Activated CD8-positive, alpha-beta T cell treated with anti-CD3 and anti-CD28 coated beads for 36 hours (primary cell): ENCODE measurements at regions not wholly inside any gene's neighbourhood (a gene's known extent, or its start where the extent isn't known, plus 50 kb on each side); places are given as distances from the start of the nearest gene placed in this dataset.

Experiments used
- ATAC-seq: fragments of 200-7000 bp; cut with Tn5 transposase; one replicate; pipeline ENCODE4 v1.10.0; 2021; ENCODE audit warnings: mild to moderate bottlenecking, moderate library complexity
- CTCF ChIA-PET: fragments of 350-600 bp; sonication (Branson Sonifier 250); formaldehyde crosslinking; loops from one replicate; lab custom pipeline; 2021; ENCODE audit warnings: antibody characterized with exemption; lab: Charles Lee
- POLR2A ChIA-PET: fragments of 350-600 bp; sonication (Branson Sonifier 250); formaldehyde crosslinking; loops from one replicate; lab custom pipeline; 2021; ENCODE audit warnings: antibody characterized with exemption; lab: Charles Lee
- DNase-seq: peaks from one replicate; pipeline ENCODE4 v3.0.0-alpha.2; 2020
- H3K27ac Mint-ChIP-seq: one replicate; pipeline ENCODE4 v1.8.0; 2021; ENCODE audit warnings: mild to moderate bottlenecking, mixed read lengths
- H3K27me3 Mint-ChIP-seq: one replicate; pipeline ENCODE4 v1.8.0; 2021; ENCODE audit warnings: mixed read lengths
- H3K36me3 Mint-ChIP-seq: one replicate; pipeline ENCODE4 v1.8.0; 2021; ENCODE audit warnings: low read depth, mixed read lengths
- H3K4me1 Mint-ChIP-seq: one replicate; pipeline ENCODE4 v1.8.0; 2021; ENCODE audit warnings: low read depth, mixed read lengths
- H3K4me3 Mint-ChIP-seq: one replicate; pipeline ENCODE4 v1.8.0; 2021; ENCODE audit warnings: mild to moderate bottlenecking, moderate library complexity, mixed read lengths
- H3K9me3 Mint-ChIP-seq: one replicate; pipeline ENCODE4 v1.8.0; 2021; ENCODE audit warnings: mixed read lengths
- CTCF ChIP-seq: fragments of 200-600 bp; IDR thresholded peaks from one replicate; pipeline ENCODE4 v1.8.0; 2022; ENCODE audit warnings: antibody characterized with exemption, mild to moderate bottlenecking
- intact Hi-C: fragments of 100-400 bp; cut with micrococcal nuclease; formaldehyde crosslinking; loops from one replicate; pipeline ENCODE4 v1.10.0; 2022

DNA sequence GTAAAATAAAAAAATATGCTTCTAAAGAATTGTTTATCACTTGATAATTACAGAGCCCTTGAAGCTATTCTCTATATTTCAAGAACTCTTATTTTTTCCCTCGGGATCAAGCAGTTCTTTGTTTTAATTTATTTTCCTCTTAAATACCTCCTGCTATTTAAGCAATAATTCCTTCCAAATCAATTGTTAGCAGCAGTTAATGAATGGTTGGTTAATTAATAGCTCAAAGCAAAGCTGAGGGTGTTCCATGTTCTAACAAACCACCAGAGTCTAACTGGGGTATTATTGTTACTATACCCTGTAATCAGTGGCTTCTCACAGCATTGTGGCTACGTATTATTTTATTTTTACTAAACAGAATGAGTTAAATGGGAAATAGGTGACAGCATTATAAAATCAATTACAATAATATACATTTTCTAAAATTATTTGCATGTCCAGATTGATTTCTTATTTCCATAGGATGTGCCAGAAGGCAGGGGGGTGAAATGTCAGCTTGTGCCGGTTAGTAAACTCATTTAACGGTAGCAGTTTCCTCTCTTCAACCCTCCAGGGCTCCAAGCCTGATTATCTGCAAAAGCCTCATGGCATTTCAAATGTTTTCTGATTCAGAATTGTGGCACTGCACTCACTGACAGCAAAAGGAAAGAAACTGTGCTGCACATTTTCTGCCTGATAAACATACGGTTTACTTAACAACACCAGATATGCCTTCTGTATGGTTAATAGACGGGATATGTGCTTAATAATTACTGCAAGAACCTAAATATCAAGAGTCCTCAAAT is 286.9 kb upstream of the EMCN start:
- Mint-ChIP-seq H3K4me3 (no peak overlapping the region), H3K4me1 (no peaks in the 10 kb centered on the region), H3K27me3 (no peaks in the 10 kb centered on the region), H3K27ac (no peak overlapping the region), H3K9me3 (no peaks in the 10 kb centered on the region), H3K36me3 (no peaks in the 10 kb centered on the region)
- intact Hi-C loops, result no loop called here
- DNase-seq (no peak), ATAC-seq (no peak)
- TF ChIP-seq CTCF, result no peak
- ChIA-PET POLR2A (no interaction called here), CTCF (no interaction called here)

GRCh38 chr4:100803751-100804150 is 285.9 kb upstream of the EMCN start:
- no peaks in the 10 kb centered on the region for H3K9me3 Mint-ChIP-seq
- no peak overlapping the region for H3K27ac Mint-ChIP-seq
- H3K4me1 Mint-ChIP-seq, result no peaks in the 10 kb centered on the region
- H3K27me3 Mint-ChIP-seq, result no peaks in the 10 kb centered on the region
- no peak for TF ChIP-seq CTCF
- intact Hi-C loops, result no loop called here
- H3K4me3 Mint-ChIP-seq, result no peak overlapping the region
- no peaks in the 10 kb centered on the region for H3K36me3 Mint-ChIP-seq
- POLR2A ChIA-PET, result no interaction called here
- no peak for ATAC-seq
- no peak for DNase-seq
- CTCF ChIA-PET, result interaction anchor here (0.5 kb wide), 1 partner anchor 864 kb away, joined by 3 read pairs; no protein-coding TSS in a partner anchor

DNA sequence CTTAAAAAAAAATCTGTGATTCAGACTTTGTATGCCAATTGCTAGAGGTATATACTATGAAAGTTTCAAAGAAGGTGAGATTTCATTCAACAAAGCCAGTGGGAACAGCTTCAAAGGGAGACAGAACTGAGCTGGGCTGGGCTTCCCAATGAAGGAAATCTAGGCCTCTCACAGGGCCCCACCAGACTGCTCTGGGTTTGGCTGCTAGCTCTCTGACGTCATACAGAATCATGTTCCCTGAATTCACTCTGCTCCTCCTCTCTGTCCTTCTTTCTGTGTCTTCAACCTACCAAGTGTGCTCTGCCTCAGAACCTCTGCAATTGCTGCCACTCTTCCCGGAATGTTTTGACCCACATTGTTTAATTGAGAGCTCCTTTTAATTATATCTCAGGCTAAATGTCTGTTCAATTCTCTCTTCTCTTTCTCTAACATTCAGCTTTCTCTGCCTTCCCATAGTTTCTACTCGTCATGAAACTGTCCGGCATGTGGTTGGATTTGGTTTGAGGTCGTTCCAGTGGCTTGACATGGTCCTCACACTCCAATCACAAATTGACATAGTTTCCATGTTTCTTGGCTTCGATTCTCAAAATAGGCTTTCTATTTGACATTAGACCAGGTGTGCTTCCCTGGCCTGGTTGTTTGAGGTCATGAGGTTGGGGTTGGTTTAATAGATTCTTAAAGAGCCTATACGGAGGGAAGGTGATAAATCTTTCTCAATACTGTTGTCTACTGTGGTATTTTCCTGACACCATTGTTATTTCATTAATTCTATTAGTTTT is 282.1 kb upstream of the EMCN start:
- POLR2A ChIA-PET, result no interaction called here
- Mint-ChIP-seq H3K27ac (no peak overlapping the region), H3K4me1 (no peaks in the 10 kb centered on the region), H3K27me3 (no peaks in the 10 kb centered on the region), H3K9me3 (no peaks in the 10 kb centered on the region), H3K4me3 (no peak overlapping the region), H3K36me3 (no peaks in the 10 kb centered on the region)
- no peak for TF ChIP-seq CTCF
- ATAC-seq (no peak), DNase-seq (no peak)
- CTCF ChIA-PET, result no interaction called here
- intact Hi-C loops, result no loop called here

DNA sequence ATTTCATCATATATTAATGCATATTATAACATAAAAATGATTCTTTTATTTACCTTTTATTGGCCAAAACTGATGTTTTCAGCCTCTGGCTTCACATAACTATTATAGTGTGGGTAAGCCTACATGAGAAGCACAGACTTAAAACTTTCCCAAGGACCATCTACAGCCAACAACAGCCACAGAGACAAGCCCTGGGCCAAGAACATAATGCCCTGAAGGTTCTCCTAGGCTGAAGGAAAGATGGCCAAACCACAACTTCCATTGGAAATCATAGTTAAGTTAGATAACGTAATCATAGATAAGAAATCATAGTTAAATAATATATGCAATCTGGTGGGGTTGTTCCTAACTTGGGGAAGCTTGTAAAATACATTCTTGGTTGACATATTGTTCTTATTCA is 280.0 kb upstream of the EMCN start:
- ChIA-PET CTCF (no interaction called here), POLR2A (no interaction called here)
- H3K4me1 Mint-ChIP-seq, result no peaks in the 10 kb centered on the region
- H3K4me3 Mint-ChIP-seq, result no peak overlapping the region
- intact Hi-C loops, result no loop called here
- H3K36me3 Mint-ChIP-seq, result no peaks in the 10 kb centered on the region
- DNase-seq (no peak), ATAC-seq (no peak)
- no peaks in the 10 kb centered on the region for H3K9me3 Mint-ChIP-seq
- no peak for TF ChIP-seq CTCF
- H3K27me3 Mint-ChIP-seq, result no peaks in the 10 kb centered on the region
- H3K27ac Mint-ChIP-seq, result no peak overlapping the region

- H3K9me3 Mint-ChIP-seq, result no peaks in the 10 kb centered on the region
- no peak overlapping the region for H3K27ac Mint-ChIP-seq
- no peak overlapping the region for H3K4me3 Mint-ChIP-seq
- ChIA-PET CTCF (no interaction called here), POLR2A (no interaction called here)
- H3K27me3 Mint-ChIP-seq, result no peaks in the 10 kb centered on the region
- H3K36me3 Mint-ChIP-seq, result no peaks in the 10 kb centered on the region
- TF ChIP-seq CTCF, result no peak
- H3K4me1 Mint-ChIP-seq, result no peaks in the 10 kb centered on the region
- intact Hi-C loops, result no loop called here
- no peak for ATAC-seq
- DNase-seq, result no peak
Observed at GRCh38 chr4:100797356-100797755, 279.5 kb upstream of the EMCN start.
